H9 (cell line): ENCODE measurements at regions not wholly inside any gene's neighbourhood (a gene's known extent, or its start where the extent isn't known, plus 50 kb on each side); places are given as distances from the start of the nearest gene placed in this dataset.
A peak's percentile ranks its signal among the peaks of the same experiment; 100 is the strongest.

Experiments
- DNase-seq: peaks from one replicate; pipeline ENCODE4 v3.0.0-alpha.2; 2017
- H2AFZ ChIP-seq: one replicate; pipeline ENCODE4 v1.6.1; 2013; ENCODE audit warnings: mild to moderate bottlenecking, low read length, control low read depth, moderate library complexity
- H2AK5ac ChIP-seq: 2 replicates; pipeline ENCODE4 v1.6.1; 2013; ENCODE audit warnings: low read length, control low read depth, mixed read lengths; ENCODE audit not compliant: insufficient read length
- H2BK120ac ChIP-seq: one replicate; pipeline ENCODE4 v1.6.1; 2013; ENCODE audit warnings: low read depth, mild to moderate bottlenecking, low read length, control low read depth, inconsistent platforms; ENCODE audit not compliant: poor library complexity, severe bottlenecking
- H2BK12ac ChIP-seq: 2 replicates; pipeline ENCODE4 v1.6.1; 2013; ENCODE audit warnings: low read length, control low read depth, mixed read lengths, low read depth; ENCODE audit not compliant: insufficient read length
- H2BK15ac ChIP-seq: 2 replicates; pipeline ENCODE4 v1.6.1; 2013; ENCODE audit warnings: low read depth, low read length, control low read depth
- H2BK20ac ChIP-seq: one replicate; pipeline ENCODE4 v1.6.1; 2013; ENCODE audit warnings: low read depth, mild to moderate bottlenecking, low read length, control low read depth, inconsistent platforms; ENCODE audit not compliant: poor library complexity, severe bottlenecking
- H2BK5ac ChIP-seq: 2 replicates; pipeline ENCODE4 v1.6.1; 2013; ENCODE audit warnings: low read length, control low read depth, mixed read lengths; ENCODE audit not compliant: insufficient read length
- H3K14ac ChIP-seq: 2 replicates; pipeline ENCODE4 v1.6.1; 2013; ENCODE audit warnings: low read length, control low read depth; ENCODE audit not compliant: insufficient read depth
- H3K18ac ChIP-seq: 2 replicates; pipeline ENCODE4 v1.6.1; 2013; ENCODE audit warnings: low read depth, mild to moderate bottlenecking, mixed read lengths, low read length, control low read depth; ENCODE audit not compliant: insufficient read length
- H3K23ac ChIP-seq: 2 replicates; pipeline ENCODE4 v1.6.1; 2013; ENCODE audit warnings: low read length, control low read depth, mixed read lengths, low read depth; ENCODE audit not compliant: insufficient read length
- H3K23me2 ChIP-seq: 2 replicates; pipeline ENCODE4 v1.6.1; 2013; ENCODE audit warnings: low read depth, mild to moderate bottlenecking, mixed read lengths, low read length, control low read depth; ENCODE audit not compliant: insufficient read length, poor library complexity, severe bottlenecking
- H3K27ac ChIP-seq: 2 replicates; pipeline ENCODE4 v1.5.1; 2013; ENCODE audit warnings: low read length, control low read depth, mixed read lengths, low read depth; ENCODE audit not compliant: insufficient read length
- H3K27me3 ChIP-seq: 2 replicates; pipeline ENCODE4 v1.6.1; 2013; ENCODE audit warnings: low read length, control low read depth, inconsistent platforms; ENCODE audit not compliant: insufficient read depth
- H3K4ac ChIP-seq: 2 replicates; pipeline ENCODE4 v1.6.1; 2013; ENCODE audit warnings: low read depth, mild to moderate bottlenecking, control low read depth, inconsistent platforms, low read length, moderate library complexity
- H3K4me1 ChIP-seq: 2 replicates; pipeline ENCODE4 v1.6.1; 2013; ENCODE audit warnings: low read length, control low read depth, inconsistent platforms; ENCODE audit not compliant: insufficient read depth
- H3K4me2 ChIP-seq: 2 replicates; pipeline ENCODE4 v1.6.1; 2013; ENCODE audit warnings: low read length, control low read depth, mixed read lengths; ENCODE audit not compliant: insufficient read length, insufficient read depth
- H3K56ac ChIP-seq: 2 replicates; pipeline ENCODE4 v1.6.1; 2013; ENCODE audit warnings: low read depth, mild to moderate bottlenecking, mixed read lengths, low read length, control low read depth; ENCODE audit not compliant: insufficient read length
- H3K79me1 ChIP-seq: 2 replicates; pipeline ENCODE4 v1.6.1; 2013; ENCODE audit warnings: low read depth, mild to moderate bottlenecking, moderate library complexity, low read length, control low read depth, inconsistent platforms; ENCODE audit not compliant: insufficient read depth, poor library complexity, severe bottlenecking
- H3K79me2 ChIP-seq: 2 replicates; pipeline ENCODE4 v1.6.1; 2013; ENCODE audit warnings: low read length, control low read depth, inconsistent platforms; ENCODE audit not compliant: insufficient read depth
- H3K9ac ChIP-seq: 2 replicates; pipeline ENCODE4 v1.6.1; 2013; ENCODE audit warnings: low read length, control low read depth, mixed read lengths; ENCODE audit not compliant: insufficient read length; ENCODE audit errors: extremely low read depth
- H3K9me3 ChIP-seq: one replicate; pipeline ENCODE4 v1.6.1; 2013; ENCODE audit warnings: low read depth, low read length, inconsistent platforms; ENCODE audit not compliant: control insufficient read depth
- H3T11ph ChIP-seq: one replicate; pipeline ENCODE4 v1.6.1; 2013; ENCODE audit warnings: mild to moderate bottlenecking, low read length, control low read depth, inconsistent platforms
- H4K20me1 ChIP-seq: one replicate; pipeline ENCODE4 v1.6.1; 2013; ENCODE audit not compliant: control insufficient read depth, insufficient read length, insufficient read depth
- H4K5ac ChIP-seq: 2 replicates; pipeline ENCODE4 v1.6.1; 2013; ENCODE audit warnings: low read depth, mild to moderate bottlenecking, mixed read lengths, low read length, control low read depth; ENCODE audit not compliant: insufficient read length
- H4K8ac ChIP-seq: replicated peaks from 2 replicates; pipeline ENCODE4 v1.6.1; 2013; ENCODE audit warnings: low read length, control low read depth, mixed read lengths, low read depth; ENCODE audit not compliant: insufficient read length
- H4K91ac ChIP-seq: 2 replicates; pipeline ENCODE4 v1.6.1; 2013; ENCODE audit warnings: low read depth, mild to moderate bottlenecking, moderate library complexity, mixed read lengths, low read length, control low read depth; ENCODE audit not compliant: insufficient read length
- H3K27ac Mint-ChIP-seq, 3 experiments: 2 replicates in 2 of 3; 3 replicates in 1 of 3; pipeline ENCODE4 v1.8.0; 2020 to 2021; ENCODE audit warnings: mixed read lengths in 3 of 3, mild to moderate bottlenecking in 1 of 3, moderate library complexity in 1 of 3
- H3K27me3 Mint-ChIP-seq: 2 replicates; pipeline ENCODE4 v1.8.0; 2021; ENCODE audit warnings: low read depth, mild to moderate bottlenecking, moderate library complexity, mixed read lengths
- H3K36me3 Mint-ChIP-seq, 3 experiments: 2 replicates in 2 of 3; 3 replicates in 1 of 3; pipeline ENCODE4 v1.8.0; 2020 to 2021; ENCODE audit warnings: low read depth in 3 of 3, mixed read lengths in 3 of 3; ENCODE audit not compliant: insufficient read depth in 1 of 3
- H3K4me1 Mint-ChIP-seq, 2 experiments: 2 replicates each; pipeline ENCODE4 v1.8.0; 2020; ENCODE audit warnings: mixed read lengths in 2 of 2
- H3K4me3 Mint-ChIP-seq, 2 experiments: 2 replicates in 1 of 2; 3 replicates in 1 of 2; pipeline ENCODE4 v1.8.0; 2020 to 2021; ENCODE audit warnings: mild to moderate bottlenecking in 2 of 2, mixed read lengths in 2 of 2, moderate library complexity in 1 of 2
- H3K9me3 Mint-ChIP-seq, 2 experiments: 2 replicates in 1 of 2; 3 replicates in 1 of 2; pipeline ENCODE4 v1.8.0; 2020; ENCODE audit warnings: mild to moderate bottlenecking in 2 of 2, mixed read lengths in 2 of 2, moderate library complexity in 1 of 2
- CTCF ChIP-seq: fragments of 200-600 bp; sonication (generic); conservative IDR thresholded peaks from 3 replicates; pipeline ENCODE4 v1.8.0; 2021; ENCODE audit warnings: antibody characterized with exemption, mild to moderate bottlenecking
- WGBS: extraction: QIAGEN DNeasy Blood & Tissue Kit; methylation state at CpG from one replicate; pipeline ENCODE4 v1.1.7; 2013; ENCODE audit warnings: missing lambda C conversion rate, low lambda C conversion rate, mixed read lengths; ENCODE audit not compliant: insufficient read length; ENCODE audit errors: extremely low coverage; 5-methylcytosine and 5-hydroxymethylcytosine counted together

GRCh38 chr3:6717026-6717943, 143.6 kb upstream of the GRM7 start:
- no peaks in the 10 kb centered on the region for H3K79me1 ChIP-seq
- H3K79me2 ChIP-seq = no peaks in the 10 kb centered on the region
- H3K27me3 Mint-ChIP-seq = peaks cover 2% of the 10 kb centered on the region; the same call in 1 of the 2 replicates
- WGBS = no CpG with 5 or more reads among the region's 6 CpGs
- H2BK5ac ChIP-seq = no peak overlapping the region
- no peak overlapping the region for H3K56ac ChIP-seq
- H4K91ac ChIP-seq = no peak overlapping the region
- no peak overlapping the region for H4K8ac ChIP-seq
- H3K23me2 ChIP-seq = no peaks in the 10 kb centered on the region
- no peaks in the 10 kb centered on the region for H4K20me1 ChIP-seq
- H2BK20ac ChIP-seq = no peak overlapping the region
- no peaks in the 10 kb centered on the region for H3K36me3 Mint-ChIP-seq
- no peaks in the 10 kb centered on the region for H3K9me3 ChIP-seq
- no peaks in the 10 kb centered on the region for H3K27me3 ChIP-seq
- H3T11ph ChIP-seq = no peak overlapping the region
- H3K9ac ChIP-seq = no peak overlapping the region
- H2BK12ac ChIP-seq = no peak overlapping the region
- no peak for TF ChIP-seq CTCF
- H2AK5ac ChIP-seq = no peak overlapping the region
- no peak overlapping the region for H2AFZ ChIP-seq
- H3K18ac ChIP-seq = no peak overlapping the region
- no peaks in the 10 kb centered on the region; the same call in 1 of the 2 replicates for H3K4me1 ChIP-seq
- H3K4ac ChIP-seq = no peak overlapping the region
- no peak overlapping the region for H2BK15ac ChIP-seq
- H3K4me1 Mint-ChIP-seq = peaks cover 3% of the 10 kb centered on the region in 2 experiments; a peak in 3 of 4 replicates
- H3K23ac ChIP-seq = no peak overlapping the region
- DNase-seq = no peak
- no peaks in the 10 kb centered on the region for H3K9me3 Mint-ChIP-seq
- no peak overlapping the region for H3K27ac ChIP-seq
- H2BK120ac ChIP-seq = no peak overlapping the region
- peak overlapping the region in 1 of 3 experiments; percentile 13; a peak in 2 of 7 replicates for H3K27ac Mint-ChIP-seq
- H3K14ac ChIP-seq = no peak overlapping the region
- H3K4me2 ChIP-seq = no peak overlapping the region
- H4K5ac ChIP-seq = no peak overlapping the region
- H3K4me3 Mint-ChIP-seq = no peak overlapping the region
